OCI-LY1 (cell line): ENCODE measurements at regions not wholly inside any gene's neighbourhood (a gene's known extent, or its start where the extent isn't known, plus 50 kb on each side); places are given as distances from the start of the nearest gene placed in this dataset.
"Not testable (repeated sequence)": the region's sequence is repeated elsewhere in the genome, so short reads cannot be mapped to it uniquely, and the experiment has no call there.

Experiments
- EZH2 ChIP-seq: fragments of 200-600 bp; sonication (generic), shearing (Covaris generic); IDR thresholded peaks from 2 replicates; pipeline ENCODE4 v1.8.0; 2017; ENCODE audit warnings: borderline replicate concordance, mixed run types, mild to moderate bottlenecking, antibody characterized with exemption, low read length, moderate library complexity, mixed read lengths
- TF ChIP-seq, protein P1 (sequence below): fragments of 200-600 bp; sonication (generic), shearing (Covaris generic); IDR thresholded peaks from 2 replicates; pipeline ENCODE4 v1.5.1; 2017; ENCODE audit warnings: mild to moderate bottlenecking, antibody characterized with exemption, low read length, moderate library complexity, mixed read lengths

DNA sequence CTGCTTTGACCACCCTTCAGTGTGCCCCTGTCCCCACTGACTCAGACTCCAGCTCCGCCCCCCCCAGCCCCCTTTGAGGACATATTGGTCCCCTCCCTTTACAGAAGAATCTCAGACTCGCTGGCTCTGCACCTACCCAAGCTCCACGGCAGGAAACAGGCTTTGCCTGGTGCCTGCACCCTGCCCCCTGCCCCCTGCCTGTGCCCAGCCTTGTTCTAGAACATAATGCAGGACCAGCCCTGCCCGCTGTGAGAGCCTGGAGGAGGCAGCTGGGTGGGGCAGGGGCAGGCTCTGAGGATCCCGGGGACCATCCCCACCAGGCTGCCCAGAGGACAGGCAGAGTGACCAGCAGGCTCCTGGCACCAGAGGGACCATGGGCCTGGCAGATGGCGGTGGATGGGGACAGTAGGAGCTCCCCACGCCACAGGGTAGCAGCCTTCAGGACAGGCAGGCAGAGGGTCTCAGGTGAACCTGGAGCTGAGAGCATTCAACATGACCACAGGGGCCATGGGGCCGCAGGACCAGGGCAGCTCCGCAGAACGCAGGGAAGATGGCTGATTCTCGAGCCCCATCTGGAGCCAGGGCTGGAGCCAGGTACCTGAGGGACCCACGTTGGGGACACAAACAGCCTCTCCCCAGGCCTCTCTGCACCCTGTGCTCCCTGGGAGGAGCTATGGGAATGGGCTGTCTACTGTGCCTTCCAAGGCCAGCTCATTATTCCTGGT is 165.0 kb upstream of the FOXD4L5 start:
- not testable (repeated sequence) for TF ChIP-seq EZH2
- TF ChIP-seq, protein P1, sequence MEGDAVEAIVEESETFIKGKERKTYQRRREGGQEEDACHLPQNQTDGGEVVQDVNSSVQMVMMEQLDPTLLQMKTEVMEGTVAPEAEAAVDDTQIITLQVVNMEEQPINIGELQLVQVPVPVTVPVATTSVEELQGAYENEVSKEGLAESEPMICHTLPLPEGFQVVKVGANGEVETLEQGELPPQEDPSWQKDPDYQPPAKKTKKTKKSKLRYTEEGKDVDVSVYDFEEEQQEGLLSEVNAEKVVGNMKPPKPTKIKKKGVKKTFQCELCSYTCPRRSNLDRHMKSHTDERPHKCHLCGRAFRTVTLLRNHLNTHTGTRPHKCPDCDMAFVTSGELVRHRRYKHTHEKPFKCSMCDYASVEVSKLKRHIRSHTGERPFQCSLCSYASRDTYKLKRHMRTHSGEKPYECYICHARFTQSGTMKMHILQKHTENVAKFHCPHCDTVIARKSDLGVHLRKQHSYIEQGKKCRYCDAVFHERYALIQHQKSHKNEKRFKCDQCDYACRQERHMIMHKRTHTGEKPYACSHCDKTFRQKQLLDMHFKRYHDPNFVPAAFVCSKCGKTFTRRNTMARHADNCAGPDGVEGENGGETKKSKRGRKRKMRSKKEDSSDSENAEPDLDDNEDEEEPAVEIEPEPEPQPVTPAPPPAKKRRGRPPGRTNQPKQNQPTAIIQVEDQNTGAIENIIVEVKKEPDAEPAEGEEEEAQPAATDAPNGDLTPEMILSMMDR, result not testable (repeated sequence)
